Posterior cingulate gyrus (tissue), 11 donors: ENCODE measurements at regions not wholly inside any gene's neighbourhood (a gene's known extent, or its start where the extent isn't known, plus 50 kb on each side); places are given as distances from the start of the nearest gene placed in this dataset.

Source experiments
- DNase-seq, 10 donors: peaks; one replicate each; pipeline versions ENCODE4 v3.0.0 to v3.0.0-alpha.2; 2020 to 2021; ENCODE audit warnings: mixed read lengths in 3 of 10
- intact Hi-C: fragments of 100-400 bp; cut with DNase I; formaldehyde crosslinking; loops from one replicate; pipeline ENCODE4 v1.15.1; 2023

- peak in 1 of 10 donors; percentile 56 for DNase-seq
- intact Hi-C loops = loop anchor here (10.0 kb wide), 2 partner anchors 153 to 213 kb away; partner anchors contain the start of gene ADAMTS2
These were observed 52.6 kb upstream of the RUFY1 start for GRCh38 chr5:179497636-179498340.

- intact Hi-C loops = loop anchor here (10.0 kb wide), 2 partner anchors 151 to 211 kb away; partner anchors contain the start of gene ADAMTS2
- DNase-seq = peak in 5 of 10 donors; percentile 10 to 86 (median 34)
These were observed 54.4 kb upstream of the RUFY1 start for GRCh38 chr5:179495906-179496455.

DNA sequence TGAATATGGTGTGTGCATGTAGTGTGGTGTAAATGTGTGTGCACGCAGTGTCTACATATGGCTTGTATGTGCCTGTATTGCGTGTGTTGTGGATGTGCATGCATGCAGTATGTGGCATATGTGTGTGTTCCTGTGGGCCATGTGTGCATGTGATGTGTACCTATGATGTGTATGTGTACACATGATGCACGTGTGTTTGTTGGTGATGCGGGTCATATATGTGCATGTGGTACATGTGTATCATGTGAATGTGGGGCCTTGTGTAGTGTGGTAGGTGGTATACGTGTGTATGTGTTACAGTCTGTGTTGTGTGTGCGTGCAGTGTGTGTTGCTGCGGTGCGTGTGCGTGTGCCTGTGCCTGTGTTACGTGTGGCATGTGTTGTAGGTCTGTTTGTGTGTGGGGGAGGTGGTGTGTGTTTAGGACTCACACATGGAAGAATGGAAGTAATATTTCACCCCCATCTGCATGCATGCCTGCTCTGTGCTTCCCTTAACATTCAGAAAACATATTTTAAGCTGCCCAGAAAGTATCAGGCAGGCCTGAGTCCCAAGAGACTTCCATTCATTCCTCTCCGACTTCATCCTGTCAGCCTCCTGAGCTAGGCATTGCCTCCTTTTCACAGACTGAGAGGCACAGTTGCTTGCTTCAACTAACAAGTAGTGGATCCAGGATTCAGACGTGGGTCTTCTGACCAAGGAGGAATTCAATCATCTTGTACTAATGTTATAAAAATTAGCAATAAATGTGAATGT is 55.4 kb upstream of the RUFY1 start:
- DNase-seq = peak in 1 of 10 donors; percentile 9
- intact Hi-C loops = loop anchor here (1.0 to 10.0 kb wide), 4 partner anchors 150 to 763 kb away; partner anchors contain the start of genes ADAMTS2 and ZNF354A

- intact Hi-C loops = no loop called here
- DNase-seq = peak in 1 of 10 donors; percentile 6
These were observed 61.4 kb upstream of the RUFY1 start for GRCh38 chr5:179488975-179489374.

- DNase-seq = peak in 2 of 10 donors; percentile 77 to 83
- intact Hi-C loops = no loop called here
These were observed 61.9 kb upstream of the RUFY1 start for GRCh38 chr5:179488491-179488890.

GRCh38 chr5:179487145-179487544 is 63.2 kb upstream of the RUFY1 start:
- peak in 2 of 10 donors; percentile 23 to 74 for DNase-seq
- intact Hi-C loops = no loop called here

- intact Hi-C loops = no loop called here
- peak in 6 of 10 donors; percentile 30 to 85 (median 62) for DNase-seq
These were observed 63.7 kb upstream of the RUFY1 start for GRCh38 chr5:179486596-179487051.

GRCh38 chr5:179485845-179486575 is 64.3 kb upstream of the RUFY1 start:
- DNase-seq = peak in 5 of 10 donors; percentile 20 to 87 (median 80)
- intact Hi-C loops = no loop called here

DNA sequence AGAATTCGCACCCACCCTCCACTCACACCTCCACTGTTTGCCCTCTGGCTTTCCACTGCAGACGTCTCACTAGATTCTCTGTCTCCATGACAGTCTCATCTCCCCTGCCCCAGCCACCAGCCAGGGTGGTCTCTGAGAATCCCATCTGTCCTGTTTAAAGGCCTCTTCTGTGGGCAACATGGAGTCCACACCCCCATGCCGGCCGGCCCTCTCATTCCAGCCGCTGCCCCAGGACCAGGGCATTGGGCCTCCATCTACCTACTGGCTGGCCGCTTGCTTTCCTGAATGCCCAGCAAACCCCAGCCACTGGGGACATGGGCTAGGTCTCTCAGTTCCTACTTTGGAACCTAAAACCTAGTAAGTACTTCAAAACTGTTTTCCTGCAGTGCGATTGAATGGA is 65.6 kb upstream of the RUFY1 start:
- peak in 2 of 10 donors; percentile 60 to 66 for DNase-seq
- intact Hi-C loops = no loop called here

- DNase-seq = peak in 1 of 10 donors; percentile 48
- intact Hi-C loops = no loop called here
These were observed 66.2 kb upstream of the RUFY1 start for GRCh38 chr5:179484201-179484600.

DNA sequence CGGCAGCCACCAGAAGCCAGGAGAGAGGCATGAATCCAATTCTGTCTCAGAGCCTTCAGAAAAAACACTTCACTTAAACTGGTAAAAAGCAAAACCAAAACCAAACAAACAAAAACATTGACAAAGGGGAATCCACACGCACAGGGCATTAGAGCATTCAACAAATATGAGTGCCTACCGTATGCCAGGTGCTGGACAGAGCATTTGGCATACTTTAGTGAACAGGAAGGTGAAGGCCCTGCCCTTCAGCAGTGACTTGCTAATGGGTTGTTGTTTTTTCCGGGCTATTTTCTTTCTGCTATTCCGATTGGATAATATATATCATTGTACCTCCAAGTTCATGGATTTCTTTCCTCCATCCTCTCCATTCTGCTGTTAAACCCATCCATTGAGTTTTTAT is 71.7 kb upstream of the RUFY1 start:
- no peak for DNase-seq
- intact Hi-C loops = no loop called here

- intact Hi-C loops = no loop called here
- peak in 2 of 10 donors; percentile 57 to 83 for DNase-seq
These were observed 75.1 kb upstream of the RUFY1 start for GRCh38 chr5:179475208-179475751.

- peak in 2 of 10 donors; percentile 53 to 62 for DNase-seq
- intact Hi-C loops = no loop called here
These were observed 77.7 kb upstream of the RUFY1 start for GRCh38 chr5:179472641-179473040.

DNA sequence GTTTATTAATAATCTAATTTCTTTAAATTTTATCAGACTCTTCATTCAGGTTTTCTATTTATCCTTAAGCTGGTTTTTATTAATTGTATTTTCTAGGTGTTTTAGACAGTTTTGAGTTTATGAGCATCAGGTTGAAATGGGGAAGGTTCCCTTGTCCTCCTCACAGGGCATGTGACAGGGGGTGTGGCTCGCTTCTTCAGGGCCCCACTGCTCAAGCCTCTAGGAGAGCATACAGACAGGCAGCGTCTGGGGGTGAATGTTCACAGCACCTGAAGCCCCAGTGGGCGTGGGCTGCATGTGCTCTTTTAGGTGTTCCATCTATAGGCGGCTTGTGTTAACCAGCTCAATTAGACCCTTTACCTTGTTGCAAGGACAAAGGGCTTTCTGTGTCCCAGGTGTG is 78.2 kb upstream of the RUFY1 start:
- peak in 2 of 10 donors; percentile 2 to 24 for DNase-seq
- intact Hi-C loops = no loop called here

GRCh38 chr5:179470201-179470600 is 80.2 kb upstream of the RUFY1 start:
- peak in 1 of 10 donors; percentile 69 for DNase-seq
- intact Hi-C loops = no loop called here

GRCh38 chr5:179468696-179469095 is 81.7 kb upstream of the RUFY1 start:
- DNase-seq = peak in 2 of 10 donors; percentile 60 to 82
- intact Hi-C loops = no loop called here

DNA sequence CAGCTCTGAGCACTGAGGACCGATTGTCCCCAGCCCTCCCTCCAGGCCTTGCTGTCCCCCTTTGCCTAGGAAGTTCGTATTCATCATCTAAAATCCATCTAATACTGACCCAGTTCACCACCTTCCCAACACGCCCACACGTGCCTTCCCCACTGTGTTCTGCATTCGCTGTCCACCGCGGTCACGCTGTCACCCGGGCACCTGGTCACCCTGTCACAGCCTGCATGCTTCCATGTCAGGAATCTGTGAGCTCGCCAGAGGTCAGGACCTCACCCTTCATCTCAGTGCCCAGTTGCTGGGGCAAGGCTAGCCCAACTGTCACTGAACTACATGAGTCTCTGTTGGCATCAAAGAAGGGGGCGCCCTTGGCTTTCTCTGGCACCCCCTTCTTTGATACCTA is 82.9 kb upstream of the RUFY1 start:
- intact Hi-C loops = no loop called here
- peak in 2 of 10 donors; percentile 56 to 72 for DNase-seq

DNA sequence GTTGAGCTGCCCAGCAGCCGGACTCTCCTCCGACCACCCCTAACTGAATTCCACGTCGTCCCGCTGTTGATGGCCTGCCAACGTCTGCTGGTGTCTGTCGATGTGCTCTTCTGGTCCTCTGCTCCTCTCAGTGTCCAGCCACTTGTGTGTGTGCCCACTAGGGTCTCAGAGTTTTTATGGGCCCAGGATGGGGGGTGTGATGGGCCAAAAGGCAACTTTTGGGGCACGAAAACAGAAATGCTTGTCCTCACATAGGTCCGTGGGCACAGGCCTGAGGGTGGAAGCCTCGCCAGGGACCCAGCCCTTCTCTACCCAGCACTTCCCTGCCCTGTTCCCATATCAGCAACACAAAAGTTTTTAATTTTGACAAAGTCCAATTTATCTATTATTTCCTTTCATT is 85.7 kb upstream of the RUFY1 start:
- DNase-seq = peak in 1 of 10 donors; percentile 67
- intact Hi-C loops = no loop called here

GRCh38 chr5:179462040-179462439 is 88.3 kb upstream of the RUFY1 start:
- intact Hi-C loops = no loop called here
- no peak for DNase-seq

- no peak for DNase-seq
- intact Hi-C loops = no loop called here
These were observed 88.8 kb upstream of the RUFY1 start for GRCh38 chr5:179461576-179461975.
